ENCODE measurements at regions not wholly inside any gene's neighbourhood (a gene's known extent, or its start where the extent isn't known, plus 50 kb on each side); places are given as distances from the start of the nearest gene placed in this dataset.

DNA sequence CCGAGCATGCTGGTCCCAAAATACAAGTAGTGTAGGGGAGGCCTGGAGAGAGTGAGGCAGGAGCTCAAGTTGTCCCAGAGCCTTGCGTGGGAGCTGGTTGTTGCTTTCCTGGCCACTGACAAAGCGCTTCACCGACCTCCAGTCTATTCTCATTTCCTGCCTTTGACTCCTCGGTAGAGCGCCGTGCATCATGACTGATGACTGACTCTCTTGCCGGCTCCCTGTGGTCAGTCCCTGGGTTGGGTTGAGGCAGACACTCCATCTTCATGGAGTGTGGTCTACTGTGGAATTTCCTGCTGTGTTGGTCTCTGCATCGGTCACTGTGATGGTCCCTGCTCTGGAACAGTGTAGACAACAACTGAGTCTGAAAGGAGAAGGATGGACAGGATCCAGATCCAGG, 175.1 kb upstream of the S1PR3 start:
- no peak for DNase-seq (ENCODE audit: low read depth, low spot score)
- no peak overlapping the region for H3K4me3 ChIP-seq (ENCODE audit: low read depth, low read length)
- TF ChIP-seq, protein P1, sequence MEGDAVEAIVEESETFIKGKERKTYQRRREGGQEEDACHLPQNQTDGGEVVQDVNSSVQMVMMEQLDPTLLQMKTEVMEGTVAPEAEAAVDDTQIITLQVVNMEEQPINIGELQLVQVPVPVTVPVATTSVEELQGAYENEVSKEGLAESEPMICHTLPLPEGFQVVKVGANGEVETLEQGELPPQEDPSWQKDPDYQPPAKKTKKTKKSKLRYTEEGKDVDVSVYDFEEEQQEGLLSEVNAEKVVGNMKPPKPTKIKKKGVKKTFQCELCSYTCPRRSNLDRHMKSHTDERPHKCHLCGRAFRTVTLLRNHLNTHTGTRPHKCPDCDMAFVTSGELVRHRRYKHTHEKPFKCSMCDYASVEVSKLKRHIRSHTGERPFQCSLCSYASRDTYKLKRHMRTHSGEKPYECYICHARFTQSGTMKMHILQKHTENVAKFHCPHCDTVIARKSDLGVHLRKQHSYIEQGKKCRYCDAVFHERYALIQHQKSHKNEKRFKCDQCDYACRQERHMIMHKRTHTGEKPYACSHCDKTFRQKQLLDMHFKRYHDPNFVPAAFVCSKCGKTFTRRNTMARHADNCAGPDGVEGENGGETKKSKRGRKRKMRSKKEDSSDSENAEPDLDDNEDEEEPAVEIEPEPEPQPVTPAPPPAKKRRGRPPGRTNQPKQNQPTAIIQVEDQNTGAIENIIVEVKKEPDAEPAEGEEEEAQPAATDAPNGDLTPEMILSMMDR (IDR thresholded peaks at IDR 0.05; ENCODE audit: insufficient read depth, low read length, missing control alignments), result no peak
- POLR2A ChIA-PET, result interaction anchor here (0.6 kb wide), 1 partner anchor 10 kb away, joined by 3 read pairs; no protein-coding TSS in a partner anchor
- CTCF ChIA-PET, result interaction anchor here (0.9 to 1.8 kb wide), 2 partner anchors 25 to 176 kb away, joined by 3 to 4 read pairs; no protein-coding TSS in a partner anchor

GRCh38 chr9:88816591-88816990, 174.7 kb upstream of the S1PR3 start:
- H3K4me3 ChIP-seq (ENCODE audit: low read depth, low read length), result no peak overlapping the region
- TF ChIP-seq, protein P1 (IDR thresholded peaks at IDR 0.05; ENCODE audit: insufficient read depth, low read length, missing control alignments), result no peak
- ChIA-PET CTCF (interaction anchor here (0.9 to 1.8 kb wide), 2 partner anchors 25 to 176 kb away, joined by 3 to 4 read pairs; no protein-coding TSS in a partner anchor), POLR2A (interaction anchor here (0.6 kb wide), 1 partner anchor 11 kb away, joined by 3 read pairs; no protein-coding TSS in a partner anchor)
- DNase-seq (ENCODE audit: low read depth, low spot score), result no peak

DNA sequence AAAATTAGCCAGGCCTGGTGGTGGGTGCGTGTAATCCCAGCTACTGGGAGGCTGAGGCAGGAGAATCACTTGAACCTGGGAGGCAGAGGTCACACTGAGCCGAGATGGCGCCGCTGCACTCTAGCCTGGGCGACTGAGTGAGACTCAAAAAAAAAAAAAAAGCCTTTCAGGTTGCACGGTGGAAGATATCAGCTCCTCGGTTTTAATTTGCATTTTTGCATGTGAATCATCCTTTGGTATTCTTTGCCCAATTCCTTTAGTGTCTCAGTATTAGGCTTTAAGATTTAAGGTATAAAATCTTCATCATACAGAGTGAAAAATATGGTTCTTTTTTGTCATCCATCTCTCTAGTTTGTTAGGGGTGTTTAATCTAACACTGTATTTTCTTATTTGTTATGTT, 173.6 kb upstream of the S1PR3 start:
- POLR2A ChIA-PET, result no interaction called here
- TF ChIP-seq, protein P1 (IDR thresholded peaks at IDR 0.05; ENCODE audit: insufficient read depth, low read length, missing control alignments), result no peak

GRCh38 chr9:88818495-88819201, 172.6 kb upstream of the S1PR3 start:
- ChIA-PET CTCF (interaction anchor here (1.0 kb wide), 1 partner anchor 73 kb away, joined by 3 read pairs; no protein-coding TSS in a partner anchor), POLR2A (interaction anchor here (0.7 kb wide), 1 partner anchor 71 kb away, joined by 4 read pairs; no protein-coding TSS in a partner anchor)
- TF ChIP-seq, protein P1 (IDR thresholded peaks at IDR 0.05; ENCODE audit: insufficient read depth, low read length, missing control alignments), result no peak
- no peak overlapping the region for H3K4me3 ChIP-seq (ENCODE audit: low read depth, low read length)
- no peak for DNase-seq (ENCODE audit: low read depth, low spot score)

More for the DNA sequence above, 173.6 kb upstream of the S1PR3 start:
- CTCF ChIA-PET, result interaction anchor here (1.8 kb wide), 1 partner anchor 175 kb away, joined by 4 read pairs; no protein-coding TSS in a partner anchor
- no peak for DNase-seq (ENCODE audit: low read depth, low spot score)
- no peak overlapping the region for H3K4me3 ChIP-seq (ENCODE audit: low read depth, low read length)

GRCh38 chr9:88819476-88819875, 171.8 kb upstream of the S1PR3 start:
- ChIA-PET POLR2A (interaction anchor here (0.7 kb wide), 1 partner anchor 72 kb away, joined by 4 read pairs; no protein-coding TSS in a partner anchor), CTCF (interaction anchor here (1.0 kb wide), 1 partner anchor 74 kb away, joined by 3 read pairs; no protein-coding TSS in a partner anchor)
- DNase-seq (ENCODE audit: low read depth, low spot score), result no peak
- no peak overlapping the region for H3K4me3 ChIP-seq (ENCODE audit: low read depth, low read length)
- TF ChIP-seq, protein P1 (IDR thresholded peaks at IDR 0.05; ENCODE audit: insufficient read depth, low read length, missing control alignments), result no peak

- TF ChIP-seq, protein P1 (IDR thresholded peaks at IDR 0.05; ENCODE audit: insufficient read depth, low read length, missing control alignments), result no peak
- ChIA-PET CTCF (no interaction called here), POLR2A (no interaction called here)
- DNase-seq (ENCODE audit: low read depth, low spot score), result no peak
- H3K4me3 ChIP-seq (ENCODE audit: low read depth, low read length), result no peak overlapping the region
These were observed 171.2 kb upstream of the S1PR3 start for GRCh38 chr9:88820055-88820454.

Data from AG04449 (cell line).